AG08396 (cell line): ENCODE measurements at regions not wholly inside any gene's neighbourhood (a gene's known extent, or its start where the extent isn't known, plus 50 kb on each side); places are given as distances from the start of the nearest gene placed in this dataset.

Experiments
- DNase-seq: peaks from one replicate; pipeline ENCODE4 v3.0.0; 2012; ENCODE audit warnings: low spot score, mixed read lengths

DNA sequence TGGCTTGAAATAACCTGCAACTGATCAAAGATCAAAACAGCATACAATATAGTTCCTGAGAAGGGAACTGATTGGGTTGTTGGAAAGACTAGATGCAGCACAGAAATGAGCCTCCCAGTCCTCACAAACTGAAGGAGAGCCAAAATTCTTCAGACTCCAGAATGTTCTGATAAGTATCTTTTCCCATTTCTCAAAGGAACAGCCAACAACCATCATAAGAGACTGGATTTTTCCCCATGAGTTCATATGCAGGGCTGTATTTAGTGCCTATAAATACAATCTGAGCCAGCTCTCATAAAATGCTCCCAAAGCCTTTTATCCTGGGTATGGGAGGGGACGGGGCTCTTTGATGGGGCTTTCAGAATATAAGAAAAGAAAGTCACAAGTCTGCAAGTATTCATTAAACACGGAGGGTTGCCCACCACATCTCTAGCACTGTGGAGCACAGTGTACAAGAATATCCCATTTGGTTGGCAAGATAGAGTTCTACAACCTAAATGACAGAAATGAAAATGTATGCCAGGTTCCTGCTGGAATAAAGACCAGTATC, 50.7 kb upstream of the LYVE1 start:
- DNase-seq: no peak

DNA sequence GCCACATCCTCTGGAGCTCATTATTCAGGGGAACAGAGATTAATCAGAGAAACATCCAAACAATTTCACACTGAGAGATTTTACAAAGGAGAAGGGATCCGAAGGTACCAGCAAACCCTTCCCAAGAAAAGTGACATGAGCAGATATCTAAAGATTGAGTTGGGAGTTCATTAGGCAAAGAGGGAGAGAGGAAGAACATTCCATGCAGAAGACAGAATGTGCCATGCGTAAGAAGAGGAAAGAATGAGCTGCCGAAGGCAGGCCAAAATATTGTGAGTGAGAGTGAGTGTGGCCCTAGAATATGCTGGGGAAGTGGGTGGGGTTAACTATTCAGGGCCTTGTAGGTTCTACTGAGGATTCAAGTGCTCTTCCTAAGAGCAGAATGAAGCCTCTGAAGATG, 50.0 kb upstream of the LYVE1 start:
- no peak for DNase-seq
